AG20443 (cell line): ENCODE measurements at regions not wholly inside any gene's neighbourhood (a gene's known extent, or its start where the extent isn't known, plus 50 kb on each side); places are given as distances from the start of the nearest gene placed in this dataset.

Experiments used
- DNase-seq: peaks from one replicate; pipeline ENCODE4 v3.0.0; 2012; ENCODE audit warnings: low spot score, mixed read lengths

GRCh38 chr16:66265556-66266141 lies 100.8 kb upstream of the CDH5 start:
- no peak for DNase-seq

- DNase-seq, result no peak
Measured at GRCh38 chr16:66265048-66265415, 101.5 kb upstream of the CDH5 start.

- DNase-seq, result no peak
Measured at GRCh38 chr16:66264311-66265047, 102.0 kb upstream of the CDH5 start.

GRCh38 chr16:66263973-66264310 lies 102.5 kb upstream of the CDH5 start:
- DNase-seq, result no peak

DNA sequence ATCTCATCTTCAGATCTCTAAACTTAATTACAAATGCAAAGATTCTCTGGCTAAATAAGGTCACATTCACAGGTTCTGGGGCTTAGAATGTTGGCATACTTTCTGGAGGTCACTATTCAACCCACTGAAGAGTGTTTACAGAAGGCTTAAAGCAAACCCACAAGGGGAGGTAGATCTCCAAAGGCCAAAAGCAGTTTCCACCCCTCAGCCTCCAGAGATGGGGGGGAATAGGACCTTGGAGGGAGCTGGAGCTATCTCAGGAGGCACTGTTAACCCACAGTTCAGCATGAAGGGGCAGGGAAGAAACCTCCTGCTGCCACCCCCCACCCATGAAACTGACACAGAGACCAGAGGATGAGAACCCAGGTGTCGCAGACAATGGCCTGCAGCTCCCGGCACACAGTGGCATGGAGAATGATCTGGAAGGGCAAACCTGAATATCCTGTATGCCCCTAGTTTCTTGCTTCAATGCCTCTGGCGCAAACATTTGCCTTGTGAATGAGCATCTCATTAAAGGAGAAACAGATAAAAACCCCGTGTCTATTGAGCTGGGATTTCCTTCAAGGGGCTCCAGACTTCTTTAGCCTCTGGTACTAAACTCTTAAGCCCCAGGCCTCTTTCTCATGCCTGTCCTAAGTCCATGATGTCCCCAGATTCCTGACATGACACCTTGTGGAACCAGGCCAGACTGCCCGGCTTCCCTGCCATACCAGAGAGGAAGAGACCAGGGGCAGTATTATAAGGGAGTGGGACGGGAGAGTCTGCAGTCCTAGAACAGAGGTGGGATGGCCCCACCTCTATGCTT lies 103.1 kb upstream of the CDH5 start:
- no peak for DNase-seq

- peak; percentile 44 for DNase-seq
Measured at GRCh38 chr16:66262253-66263167, 104.0 kb upstream of the CDH5 start.

DNA sequence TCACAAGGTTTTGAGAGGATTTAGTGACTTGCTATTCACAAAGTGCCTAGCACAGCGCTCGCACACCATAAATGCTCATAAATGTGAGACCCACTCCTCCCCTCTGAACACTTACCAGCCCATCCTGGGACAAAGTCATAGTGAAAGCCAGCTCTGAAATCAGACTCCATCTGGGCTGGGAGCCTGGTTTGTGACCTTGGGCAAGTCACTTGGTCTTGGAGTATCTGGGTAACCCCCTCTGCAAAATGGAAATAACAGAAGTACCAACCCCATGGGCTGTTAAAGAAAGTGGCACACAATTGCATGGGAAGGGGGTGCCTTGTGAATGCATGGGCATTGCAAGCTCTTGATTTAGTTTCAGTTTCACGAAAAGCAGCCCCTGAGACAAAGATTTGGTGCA lies 104.7 kb upstream of the CDH5 start:
- no peak for DNase-seq

DNA sequence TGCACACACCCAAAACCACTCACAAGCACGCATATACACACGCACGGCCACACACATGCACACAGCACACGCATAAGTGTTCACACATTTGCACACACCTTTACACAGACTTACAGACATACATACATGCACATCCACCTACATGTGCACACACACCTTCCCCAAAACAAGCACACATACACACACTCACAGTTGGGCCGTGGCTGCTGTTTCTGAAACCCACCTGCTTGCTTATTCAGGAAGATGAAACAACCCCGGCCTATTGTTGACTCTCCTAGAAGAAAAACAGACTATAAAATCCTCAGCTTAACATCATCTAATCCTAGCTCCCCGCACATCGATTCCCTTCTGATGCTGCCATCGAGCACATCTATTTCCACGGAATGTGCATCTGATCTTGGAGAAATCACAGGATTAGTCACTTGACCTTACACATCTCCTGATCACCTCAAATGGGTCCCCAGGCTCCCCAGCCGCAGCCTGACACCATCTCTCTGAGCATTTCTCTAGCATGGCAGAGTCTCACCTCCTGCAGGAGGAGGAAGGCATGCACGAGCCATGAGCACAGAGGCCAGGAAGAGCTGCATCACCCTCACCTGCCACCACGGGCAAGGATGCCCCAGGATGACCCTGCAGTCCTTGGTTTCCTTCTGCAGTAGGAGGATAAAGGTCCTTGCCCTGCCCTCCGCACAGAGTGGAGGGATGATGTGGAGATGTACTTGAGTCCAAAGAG lies 105.8 kb upstream of the CDH5 start:
- no peak for DNase-seq

DNA sequence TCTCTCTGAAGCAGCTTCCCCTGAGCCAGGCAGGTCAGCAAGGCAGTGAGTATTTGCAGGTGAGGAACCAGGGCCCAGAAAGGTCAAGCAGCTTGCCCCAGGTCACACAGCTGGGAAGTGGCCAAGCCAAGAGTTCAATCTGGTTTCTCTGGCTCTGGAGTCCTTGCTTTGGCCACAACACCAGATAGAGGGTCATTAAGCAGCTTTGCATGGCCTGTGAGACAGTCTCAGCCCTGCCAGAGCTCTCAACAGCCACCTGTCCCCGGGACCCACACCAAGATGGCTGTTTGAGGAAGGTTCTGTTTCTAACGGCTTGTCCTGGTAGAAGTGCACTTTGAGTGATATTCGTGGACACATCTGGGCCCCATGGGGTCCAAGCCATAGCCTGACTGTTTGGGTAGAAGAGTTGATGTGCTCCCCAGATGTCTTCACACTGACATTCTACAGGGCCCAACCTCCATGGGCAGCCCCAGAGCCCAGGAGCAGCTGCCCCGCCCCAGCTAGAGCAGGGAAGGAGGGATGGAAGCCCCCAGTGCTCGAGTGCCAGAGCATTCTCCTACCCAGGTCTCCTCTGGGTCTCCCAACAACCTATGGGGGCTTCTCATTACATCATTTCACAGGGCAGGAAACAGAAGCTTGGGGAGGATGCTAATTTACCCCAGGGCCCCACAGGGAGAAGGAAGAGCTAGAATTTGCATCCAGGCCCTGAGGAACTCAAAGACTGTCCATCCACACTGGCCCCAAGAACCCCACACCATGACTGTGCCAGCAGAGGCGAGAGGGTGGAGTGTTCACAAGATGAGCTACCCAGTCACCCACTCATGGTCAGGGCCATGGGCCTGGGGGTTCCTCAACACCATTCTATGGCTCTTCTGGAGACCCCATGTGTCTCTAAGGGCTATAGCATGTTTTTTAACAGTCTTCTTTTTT lies 107.3 kb upstream of the CDH5 start:
- no peak for DNase-seq

DNA sequence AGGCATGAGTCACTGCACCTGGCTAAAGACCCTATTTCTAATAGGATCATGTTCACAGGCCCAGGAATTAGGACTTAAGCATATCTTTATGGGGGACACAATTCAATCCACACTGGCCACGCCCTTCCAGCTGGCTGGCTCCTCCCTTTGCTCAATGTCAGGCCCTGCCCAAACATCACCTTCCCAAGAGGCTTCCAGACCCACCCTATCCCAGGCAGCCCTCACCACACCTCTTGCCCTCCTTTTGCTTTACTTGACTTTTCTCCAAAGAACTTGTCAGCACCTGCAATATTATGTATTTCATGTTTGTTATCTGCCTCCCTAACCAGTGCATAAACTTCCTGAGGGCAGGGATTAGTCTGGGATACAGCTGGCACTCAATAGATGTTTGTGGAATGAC lies 109.6 kb upstream of the CDH5 start:
- DNase-seq, result no peak

- DNase-seq, result no peak
Measured at GRCh38 chr16:66255647-66256046, 110.8 kb upstream of the CDH5 start.

DNA sequence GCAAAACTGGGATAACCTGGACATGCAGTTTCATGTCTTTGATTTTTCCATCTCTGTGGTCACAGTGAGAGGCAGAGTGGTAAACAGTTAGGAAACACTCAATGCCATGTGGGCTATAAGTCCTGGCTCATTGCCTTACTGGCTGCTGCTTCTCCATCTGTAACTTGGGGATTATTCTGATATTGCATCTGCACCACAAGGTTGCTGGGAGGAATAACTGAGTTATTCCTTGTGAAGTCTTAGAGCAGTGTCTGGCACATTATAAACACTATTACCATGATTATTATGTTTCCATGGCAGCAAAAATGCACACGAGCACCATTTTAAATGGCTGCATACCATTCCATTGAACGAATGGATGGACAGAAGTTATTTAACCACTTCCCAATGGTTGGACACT lies 111.7 kb upstream of the CDH5 start:
- DNase-seq, result no peak

DNA sequence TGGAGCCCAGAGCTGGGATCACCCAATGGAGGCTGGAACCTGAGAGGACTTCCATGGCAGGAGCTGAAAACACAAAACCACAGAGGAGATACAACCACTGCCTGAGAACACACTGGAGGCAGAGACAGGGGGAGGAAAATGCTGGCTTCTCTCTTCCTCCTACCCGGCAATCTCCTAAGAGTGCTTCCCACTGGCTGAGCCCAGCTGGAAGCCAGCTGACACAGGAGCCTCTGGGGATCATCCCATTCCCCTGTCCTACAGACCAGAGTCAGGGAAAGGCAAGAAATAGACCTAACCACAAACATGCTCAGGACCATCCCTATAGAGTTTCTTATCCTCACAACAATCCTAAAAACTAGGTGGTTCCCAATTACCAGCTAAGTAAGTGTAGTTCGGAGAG lies 112.4 kb upstream of the CDH5 start:
- no peak for DNase-seq

GRCh38 chr16:66251476-66252160 lies 114.9 kb upstream of the CDH5 start:
- DNase-seq, result no peak

DNA sequence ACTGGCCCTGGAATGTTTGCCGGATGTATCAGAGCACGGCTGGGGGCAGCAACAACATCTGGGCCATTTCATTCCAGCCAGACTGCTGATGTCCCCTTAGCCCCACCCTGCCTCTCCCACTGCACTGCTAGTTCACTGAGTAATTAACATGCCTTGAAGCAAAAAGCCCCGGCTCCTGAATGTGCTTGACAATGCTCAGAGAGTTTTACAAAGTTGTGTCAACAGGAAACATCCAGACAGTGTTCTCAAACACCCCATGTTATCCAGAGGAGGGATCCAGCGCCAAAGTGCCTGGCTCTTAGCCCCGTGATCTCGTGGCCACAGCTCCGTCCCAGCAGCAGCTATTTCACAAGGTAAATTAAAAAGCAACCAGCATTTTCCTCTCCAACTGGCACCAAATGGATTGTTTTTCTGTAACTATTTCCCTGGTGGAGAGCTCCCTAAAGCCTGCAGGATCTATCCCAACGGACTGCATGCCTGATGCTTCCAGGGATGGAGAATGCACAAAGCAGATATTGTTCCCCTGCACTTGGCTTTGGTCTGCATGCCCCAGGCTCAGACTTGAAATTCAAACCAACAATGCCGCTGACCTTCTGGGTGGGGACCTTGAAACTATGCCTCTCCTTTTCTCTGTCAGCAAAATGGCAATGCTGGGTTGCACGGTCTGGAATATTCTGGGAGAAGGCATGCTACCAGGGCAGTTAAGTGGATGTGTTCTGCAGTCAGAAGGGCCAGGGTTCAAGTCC lies 115.6 kb upstream of the CDH5 start:
- peak; percentile 72 for DNase-seq

- DNase-seq, result peak; percentile 69
Measured at GRCh38 chr16:66247516-66248481, 118.7 kb upstream of the CDH5 start.

DNA sequence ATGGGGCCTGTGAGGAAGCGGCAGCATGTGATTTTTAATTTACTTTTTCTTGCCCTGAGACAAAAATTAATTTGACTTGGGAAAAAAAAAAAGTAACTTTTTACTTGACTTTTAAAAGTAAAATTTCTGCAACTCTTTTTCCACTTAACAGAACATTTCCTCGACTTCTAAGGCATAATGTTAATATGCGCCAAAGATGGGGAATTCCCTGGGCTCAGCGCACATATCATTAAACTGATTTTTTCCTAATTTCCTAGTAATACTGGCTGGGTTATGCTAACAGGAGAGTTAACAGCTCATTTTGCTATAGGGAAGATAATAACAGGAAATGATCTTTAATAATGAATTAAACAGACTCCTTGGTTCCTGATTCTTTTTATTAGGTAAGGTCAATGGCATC lies 120.6 kb upstream of the CDH5 start:
- DNase-seq, result no peak

- DNase-seq, result no peak
Measured at GRCh38 chr16:66245072-66245471, 121.4 kb upstream of the CDH5 start.
